Tongue (tissue), 1 donor: ENCODE measurements at regions not wholly inside any gene's neighbourhood (a gene's known extent, or its start where the extent isn't known, plus 50 kb on each side); places are given as distances from the start of the nearest gene placed in this dataset.

Experiments used
- DNase-seq: peaks from one replicate; pipeline ENCODE4 v3.0.0-alpha.2; 2015

DNA sequence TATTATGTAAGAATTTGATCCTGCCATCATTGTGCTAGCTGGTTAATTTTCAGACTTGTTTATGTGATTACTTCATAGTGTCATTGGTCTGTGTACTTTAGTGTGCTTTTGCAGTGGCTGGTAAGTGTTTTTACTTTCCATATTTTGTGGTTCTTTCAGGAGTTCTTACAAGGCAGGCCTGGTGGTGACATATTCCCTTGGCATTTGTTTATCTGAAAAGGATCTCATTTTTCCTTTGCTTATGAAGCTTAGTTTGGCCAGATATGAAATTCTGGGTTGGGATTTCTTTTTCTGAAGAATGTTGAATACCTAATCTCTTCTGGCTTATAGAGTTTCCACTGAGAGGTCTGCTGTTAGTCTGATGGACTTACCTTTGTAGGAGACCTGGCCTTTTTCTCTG lies 72.8 kb upstream of the MC4R start:
- no peak for DNase-seq

- DNase-seq = peak; percentile 84
These were observed 74.2 kb upstream of the MC4R start for GRCh38 chr18:60446821-60447220.

- DNase-seq = no peak
These were observed 76.1 kb upstream of the MC4R start for GRCh38 chr18:60448487-60449267.

GRCh38 chr18:60452421-60452820 lies 79.8 kb upstream of the MC4R start:
- no peak for DNase-seq

- DNase-seq = no peak
These were observed 94.1 kb upstream of the MC4R start for GRCh38 chr18:60466677-60467076.

DNA sequence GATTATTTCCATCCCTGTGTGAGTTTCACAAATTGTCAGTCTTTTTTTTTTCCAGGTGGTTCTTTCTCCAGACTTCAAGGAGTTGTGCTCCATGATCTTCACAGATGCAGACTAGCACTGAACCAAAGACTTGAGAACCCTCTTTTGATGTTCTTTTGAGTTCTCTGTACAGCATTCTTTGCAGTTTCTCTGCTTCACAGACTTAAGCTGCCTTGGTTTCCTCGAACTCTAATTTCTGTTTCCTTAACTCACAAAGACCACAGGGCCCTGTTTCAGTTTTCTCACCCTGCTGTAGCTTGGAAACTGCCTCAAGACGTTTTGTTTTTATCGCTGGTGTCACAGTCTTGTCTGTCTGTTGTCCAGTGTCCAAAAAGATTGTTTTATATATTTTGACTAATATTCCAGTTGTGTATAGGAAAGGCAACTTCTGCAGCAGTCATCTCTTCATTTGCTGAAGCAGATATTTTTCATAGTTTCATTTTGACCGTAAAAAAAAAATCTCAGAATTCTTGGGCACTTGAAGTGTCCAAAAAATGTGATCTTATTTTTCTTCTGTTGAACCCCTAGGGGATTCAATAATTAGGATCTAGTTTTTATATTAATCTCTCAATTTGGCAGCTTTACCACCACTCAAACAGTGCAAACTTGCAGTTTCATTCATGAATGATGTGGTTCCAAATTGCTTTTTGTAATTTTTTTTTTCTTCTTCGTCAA lies 97.0 kb upstream of the MC4R start:
- DNase-seq = no peak

- no peak for DNase-seq
These were observed 99.1 kb upstream of the MC4R start for GRCh38 chr18:60471652-60472051.

- DNase-seq = no peak
These were observed 112.6 kb upstream of the MC4R start for GRCh38 chr18:60485201-60485600.

- no peak for DNase-seq
These were observed 120.5 kb upstream of the MC4R start for GRCh38 chr18:60493066-60493465.

- DNase-seq = no peak
These were observed 127.1 kb upstream of the MC4R start for GRCh38 chr18:60499675-60500074.

GRCh38 chr18:60500960-60501359 lies 128.4 kb upstream of the MC4R start:
- no peak for DNase-seq

DNA sequence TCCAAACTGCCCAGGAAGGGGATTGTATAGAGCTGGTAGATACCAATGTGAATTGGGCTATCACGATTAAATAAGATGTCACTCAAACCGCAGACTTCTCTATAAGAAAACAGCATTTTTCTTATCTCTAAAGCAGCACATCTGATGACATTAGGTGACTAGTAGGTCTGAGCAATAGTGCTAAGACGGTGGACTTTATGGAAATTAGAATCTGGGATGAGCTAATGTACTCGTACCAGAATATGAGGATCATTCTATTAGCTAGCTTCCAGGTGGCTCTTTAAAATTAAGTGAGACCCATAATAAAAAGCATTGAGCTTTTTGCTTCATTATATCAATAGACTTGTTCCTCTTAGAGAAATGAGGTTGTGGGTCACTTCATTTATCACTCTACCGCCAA lies 130.0 kb upstream of the MC4R start:
- DNase-seq = no peak

DNA sequence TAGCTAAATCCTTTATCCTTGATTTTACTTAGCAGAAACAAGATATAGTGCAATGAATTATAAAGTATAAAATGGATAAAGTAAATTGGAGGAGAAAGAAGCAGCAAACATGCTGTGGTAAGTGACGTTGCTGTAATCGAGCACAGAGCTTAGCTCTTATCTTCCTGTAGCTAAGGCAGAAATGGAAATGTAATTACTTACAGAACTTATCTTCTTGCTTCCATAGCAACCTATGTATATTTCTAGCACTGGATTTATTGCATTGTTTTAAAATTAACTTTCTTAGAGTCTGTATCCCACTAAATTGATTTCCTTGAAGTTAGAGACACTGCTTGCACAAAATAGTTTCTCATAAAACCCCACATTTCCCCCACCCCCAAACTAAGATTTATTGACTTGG lies 130.6 kb upstream of the MC4R start:
- no peak for DNase-seq

DNA sequence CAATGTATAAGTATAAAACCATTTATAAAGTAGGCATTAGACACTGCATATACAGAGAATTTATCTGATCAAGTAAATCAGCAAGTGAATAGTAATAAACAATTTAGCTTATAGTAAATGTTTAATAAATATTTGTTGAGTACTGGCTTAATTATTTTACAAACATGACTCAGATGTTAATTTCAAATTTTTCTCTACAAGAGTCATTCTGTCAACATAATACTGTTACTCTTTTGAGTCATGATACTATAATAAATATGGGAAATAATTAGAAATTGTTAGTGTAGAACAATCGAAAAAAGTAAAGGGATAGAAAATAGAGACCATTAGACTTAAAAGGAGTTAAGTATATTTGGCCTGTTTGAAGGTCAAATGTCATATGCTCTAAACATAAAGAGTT lies 133.6 kb upstream of the MC4R start:
- no peak for DNase-seq

GRCh38 chr18:60506682-60507081 lies 134.1 kb upstream of the MC4R start:
- DNase-seq = peak; percentile 71

DNA sequence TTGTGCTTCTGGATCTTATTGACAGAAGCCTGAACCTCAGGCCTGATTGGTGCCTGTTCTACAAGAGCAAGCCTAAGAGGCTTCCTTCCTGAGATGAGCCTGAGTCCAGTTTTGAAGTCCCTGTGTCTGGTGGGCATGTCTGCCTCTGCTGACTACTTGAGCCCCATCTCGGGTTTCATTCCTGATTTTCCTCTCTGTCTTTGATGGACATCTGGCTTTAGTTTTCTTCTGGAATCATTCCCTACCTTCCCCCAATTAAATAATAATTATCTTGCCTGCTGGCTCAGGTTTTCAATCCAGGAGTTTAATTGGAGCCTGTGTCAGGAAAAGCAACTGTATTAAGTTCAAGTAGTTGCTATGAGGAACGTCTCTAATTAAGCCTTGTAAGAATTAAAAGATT lies 135.5 kb upstream of the MC4R start:
- DNase-seq = peak; percentile 6

DNA sequence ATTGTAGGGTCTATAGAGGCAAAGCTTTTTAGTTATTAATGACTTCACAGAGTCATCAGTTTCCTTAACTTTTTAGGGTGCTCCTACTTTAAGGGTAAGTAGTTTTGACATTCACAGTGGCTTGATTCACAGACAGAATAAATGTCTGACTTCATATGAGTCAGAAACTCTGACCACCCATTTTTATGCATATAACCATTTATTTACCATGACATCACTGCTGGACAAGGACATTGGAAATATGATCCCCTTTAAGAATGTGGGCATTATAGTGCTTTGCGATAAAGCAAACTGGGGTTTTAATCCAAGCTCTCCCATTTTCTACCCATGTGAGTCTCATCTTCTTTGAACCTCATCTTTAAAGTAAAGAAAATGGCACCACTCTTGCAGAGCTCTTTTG lies 162.0 kb upstream of the MC4R start:
- DNase-seq = peak; percentile 7

- no peak for DNase-seq
These were observed 164.5 kb upstream of the MC4R start for GRCh38 chr18:60537074-60537473.

GRCh38 chr18:60538891-60539290 lies 166.3 kb upstream of the MC4R start:
- no peak for DNase-seq

- DNase-seq = no peak
These were observed 169.1 kb upstream of the MC4R start for GRCh38 chr18:60541661-60542060.

- no peak for DNase-seq
These were observed 171.1 kb upstream of the MC4R start for GRCh38 chr18:60543646-60544045.

GRCh38 chr18:60549338-60549960 lies 176.9 kb upstream of the MC4R start:
- peak; percentile 85 for DNase-seq

DNA sequence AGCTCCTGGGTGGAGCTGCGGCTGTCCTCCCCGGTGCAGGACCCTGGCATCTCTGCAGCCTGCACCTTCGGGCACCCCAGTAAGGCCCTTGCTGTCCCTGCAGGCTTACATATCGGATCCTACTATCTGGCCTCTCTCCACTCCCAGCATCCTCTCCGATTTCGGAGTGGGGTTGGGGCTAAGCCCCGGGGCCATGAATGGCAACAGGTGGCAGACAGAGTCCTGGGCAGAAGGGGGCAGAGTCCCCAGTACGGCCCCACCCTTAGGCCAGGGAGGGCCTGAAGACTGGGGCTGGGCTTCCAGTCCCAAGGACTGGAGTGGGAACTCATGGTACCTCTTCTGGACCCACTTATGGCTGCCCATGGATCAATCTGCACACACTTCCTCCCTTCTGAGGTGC lies 180.4 kb upstream of the MC4R start:
- DNase-seq = no peak

- DNase-seq = peak; percentile 54
These were observed 182.4 kb upstream of the MC4R start for GRCh38 chr18:60554967-60555366.
